HG03108 (cell line): ENCODE measurements at regions not wholly inside any gene's neighbourhood (a gene's known extent, or its start where the extent isn't known, plus 50 kb on each side); places are given as distances from the start of the nearest gene placed in this dataset.
"Not testable (repeated sequence)": the region's sequence is repeated elsewhere in the genome, so short reads cannot be mapped to it uniquely, and the experiment has no call there.

Experiments
- ATAC-seq: cut with Tn5 transposase; IDR thresholded peaks from one replicate; pipeline ENCODE4 v1.9.1; 2021; ENCODE audit warnings: moderate library complexity; ENCODE audit not compliant: unreplicated experiment

- ATAC-seq = not testable (repeated sequence)
These were observed 723.6 kb downstream of the RFPL4B start for GRCh38 chr6:113070681-113071080.

- no peak for ATAC-seq
These were observed 726.6 kb downstream of the RFPL4B start for GRCh38 chr6:113073611-113074191.

GRCh38 chr6:113076116-113076515 is 729.0 kb downstream of the RFPL4B start:
- no peak for ATAC-seq

GRCh38 chr6:113076816-113077215 is 729.7 kb downstream of the RFPL4B start:
- no peak for ATAC-seq

GRCh38 chr6:113077794-113078193 is 730.7 kb downstream of the RFPL4B start:
- ATAC-seq = no peak

- no peak for ATAC-seq
These were observed 731.7 kb downstream of the RFPL4B start for GRCh38 chr6:113078791-113079190.

- ATAC-seq = no peak
These were observed 735.6 kb downstream of the RFPL4B start for GRCh38 chr6:113082745-113083144.

GRCh38 chr6:113083947-113084346 is 736.8 kb downstream of the RFPL4B start:
- ATAC-seq = no peak

- no peak for ATAC-seq
These were observed 741.9 kb downstream of the RFPL4B start for GRCh38 chr6:113089056-113089455.

GRCh38 chr6:113092795-113093194 is 745.7 kb downstream of the RFPL4B start:
- no peak for ATAC-seq

- no peak for ATAC-seq
These were observed 747.6 kb downstream of the RFPL4B start for GRCh38 chr6:113094779-113095178.

GRCh38 chr6:113095841-113096240 is 748.7 kb downstream of the RFPL4B start:
- ATAC-seq = no peak

- ATAC-seq = no peak
These were observed 754.4 kb upstream of the MARCKS start for GRCh38 chr6:113102761-113103160.

- no peak for ATAC-seq
These were observed 753.3 kb upstream of the MARCKS start for GRCh38 chr6:113103634-113104361.

- no peak for ATAC-seq
These were observed 752.6 kb upstream of the MARCKS start for GRCh38 chr6:113104541-113104940.

- ATAC-seq = no peak
These were observed 752.2 kb upstream of the MARCKS start for GRCh38 chr6:113104951-113105350.

- no peak for ATAC-seq
These were observed 746.9 kb upstream of the MARCKS start for GRCh38 chr6:113110211-113110610.

- no peak for ATAC-seq
These were observed 745.6 kb upstream of the MARCKS start for GRCh38 chr6:113111550-113111949.

- no peak for ATAC-seq
These were observed 745.1 kb upstream of the MARCKS start for GRCh38 chr6:113112086-113112485.

GRCh38 chr6:113115196-113115595 is 741.9 kb upstream of the MARCKS start:
- no peak for ATAC-seq

GRCh38 chr6:113120224-113120581 is 736.9 kb upstream of the MARCKS start:
- ATAC-seq = no peak

- no peak for ATAC-seq
These were observed 736.4 kb upstream of the MARCKS start for GRCh38 chr6:113120582-113121285.
